ENCODE measurements at regions not wholly inside any gene's neighbourhood (a gene's known extent, or its start where the extent isn't known, plus 50 kb on each side); places are given as distances from the start of the nearest gene placed in this dataset.

- no peak for DNase-seq
- H3K4me3 ChIP-seq = no peak overlapping the region
- TF ChIP-seq CTCF (IDR thresholded peaks at IDR 0.05) = no peak
These were observed 399.4 kb downstream of the PTPRU start for GRCh38 chr1:29635501-29636263.

DNA sequence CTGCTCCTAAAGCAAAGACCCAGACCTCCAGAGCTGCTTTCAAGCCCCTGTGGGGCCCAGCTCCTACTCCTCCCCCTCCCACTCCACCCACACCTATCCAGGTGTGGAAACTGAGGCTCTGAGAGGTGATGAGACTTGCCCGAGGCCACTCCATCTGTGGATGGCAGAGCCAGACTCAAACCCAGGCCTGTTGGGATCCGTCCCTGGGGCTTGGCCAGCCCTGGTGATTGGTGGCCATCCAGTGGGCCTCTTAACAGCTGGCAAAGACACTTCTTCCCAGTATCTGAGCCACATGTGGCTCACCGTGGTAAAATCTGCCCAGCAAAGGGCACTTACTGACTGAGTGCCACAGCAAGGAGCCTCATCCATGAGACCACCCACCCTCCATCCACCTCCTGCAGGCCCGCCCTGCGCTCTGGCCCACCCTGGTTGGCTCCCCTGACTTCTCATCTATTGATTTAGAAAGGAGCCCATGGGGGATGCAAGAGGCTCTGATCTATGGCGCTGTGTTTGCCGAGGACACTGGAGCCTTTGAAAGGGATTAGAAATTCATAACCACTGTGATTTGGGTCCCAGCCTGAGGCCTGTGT is 398.5 kb downstream of the PTPRU start:
- DNase-seq = no peak
- Histone ChIP-seq H3K9me3 (no peaks in the 10 kb centered on the region), H3K36me3 (ENCODE audit: low read depth) (no peaks in the 10 kb centered on the region), H3K4me3 (no peak overlapping the region), H3K4me1 (ENCODE audit: low read depth) (no peaks in the 10 kb centered on the region)
- intact Hi-C loops (cut with DNase I, micrococcal nuclease) = no loop called here
- no peak for TF ChIP-seq CTCF (IDR thresholded peaks at IDR 0.05)
- no peak for ATAC-seq

More at GRCh38 chr1:29635501-29636263, 399.4 kb downstream of the PTPRU start:
- Histone ChIP-seq H3K9me3 (no peaks in the 10 kb centered on the region), H3K36me3 (ENCODE audit: low read depth) (no peaks in the 10 kb centered on the region), H3K4me1 (ENCODE audit: low read depth) (no peaks in the 10 kb centered on the region)
- ATAC-seq = no peak
- intact Hi-C loops (cut with DNase I, micrococcal nuclease) = no loop called here

- TF ChIP-seq CTCF (IDR thresholded peaks at IDR 0.05) = no peak
- no peaks in the 10 kb centered on the region for H3K9me3 ChIP-seq
- H3K4me1 ChIP-seq (ENCODE audit: low read depth) = no peaks in the 10 kb centered on the region
- no peak overlapping the region for H3K4me3 ChIP-seq
- H3K36me3 ChIP-seq (ENCODE audit: low read depth) = no peaks in the 10 kb centered on the region
- DNase-seq (no peak), ATAC-seq (no peak)
- intact Hi-C loops (cut with DNase I, micrococcal nuclease) = no loop called here
These were observed 398.0 kb downstream of the PTPRU start for GRCh38 chr1:29634324-29634723.

GRCh38 chr1:29633771-29634170 is 397.4 kb downstream of the PTPRU start:
- no peak overlapping the region for H3K4me3 ChIP-seq
- intact Hi-C loops (cut with DNase I, micrococcal nuclease) = no loop called here
- TF ChIP-seq CTCF (IDR thresholded peaks at IDR 0.05) = no peak
- no peak for DNase-seq
- no peaks in the 10 kb centered on the region for H3K36me3 ChIP-seq (ENCODE audit: low read depth)
- no peak for ATAC-seq
- no peaks in the 10 kb centered on the region for H3K9me3 ChIP-seq
- H3K4me1 ChIP-seq (ENCODE audit: low read depth) = no peaks in the 10 kb centered on the region

DNA sequence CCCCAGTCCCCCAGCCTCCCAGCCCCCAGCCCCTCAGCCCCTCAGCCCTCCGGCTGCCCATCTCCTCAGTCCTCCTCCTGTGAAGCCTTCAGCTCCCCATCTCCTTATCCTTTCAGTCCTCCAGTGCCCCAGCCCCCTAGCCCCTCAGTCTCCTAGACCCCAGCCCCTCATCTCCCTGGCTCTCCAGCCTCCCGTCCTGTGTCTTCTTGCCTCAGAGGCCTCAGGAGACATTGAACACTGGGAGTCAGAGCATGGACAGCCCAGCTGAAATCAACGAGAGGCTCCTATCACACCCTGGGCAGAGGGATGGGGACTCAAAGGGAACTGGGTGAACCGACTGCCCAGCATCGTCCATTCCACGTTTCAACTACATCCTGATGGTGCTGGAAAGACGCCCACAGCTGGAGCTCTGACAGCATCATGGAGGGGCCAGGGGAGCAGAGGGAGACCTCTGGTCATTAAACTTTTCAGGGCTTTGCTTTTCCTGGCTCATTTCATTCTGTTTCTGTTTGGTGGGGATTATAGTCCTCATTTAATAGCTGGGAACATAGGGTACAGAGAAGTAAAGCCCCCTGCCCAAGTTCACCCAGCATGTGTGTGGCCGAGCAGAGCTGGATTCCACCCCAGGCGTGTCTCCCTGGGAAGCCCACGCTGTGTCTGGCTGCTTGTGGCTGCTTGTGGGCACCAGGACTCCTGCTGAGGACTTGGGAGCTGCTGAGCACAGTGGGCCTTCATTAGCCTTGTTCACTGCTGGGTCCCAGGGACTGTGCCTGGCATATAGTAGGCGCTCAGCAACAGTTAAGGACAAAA is 396.7 kb downstream of the PTPRU start:
- Histone ChIP-seq H3K4me1 (ENCODE audit: low read depth) (no peaks in the 10 kb centered on the region), H3K36me3 (ENCODE audit: low read depth) (no peaks in the 10 kb centered on the region), H3K4me3 (no peak overlapping the region), H3K9me3 (no peaks in the 10 kb centered on the region)
- TF ChIP-seq CTCF (IDR thresholded peaks at IDR 0.05) = no peak
- intact Hi-C loops (cut with DNase I, micrococcal nuclease) = no loop called here
- no peak for DNase-seq
- ATAC-seq = no peak

Measured in mucosa of descending colon (tissue), 3 donors.